Pancreas (tissue), 10 donors: ENCODE measurements at regions not wholly inside any gene's neighbourhood (a gene's known extent, or its start where the extent isn't known, plus 50 kb on each side); places are given as distances from the start of the nearest gene placed in this dataset.

Source experiments
- ATAC-seq, 4 donors: fragments of 200-7000 bp; cut with Tn5 transposase; one replicate each; pipeline versions ENCODE4 v1.8.0 to v1.9.1; 2020; ENCODE audit warnings: mild to moderate bottlenecking in 4 of 4, moderate library complexity in 4 of 4
- DNase-seq, 6 donors: peaks; one replicate each; pipeline ENCODE4 v3.0.0-alpha.2; 2020
- FAIRE-seq: peaks from 2 replicates; lab custom pipeline; 2012; peaks lifted over from hg19 to GRCh38; lab: Jason Lieb, UNC
- H3K27ac ChIP-seq, 4 donors: fragments of 200-600 bp; sonication (generic); 1 replicate in 3 of 4; 2 replicates in 1 of 4; pipeline versions ENCODE4 v1.5.0 to v1.8.0; 2020
- H3K27me3 ChIP-seq, 4 donors: fragments of 200-600 bp; one replicate each; pipeline ENCODE4 v1.8.0; 2021
- H3K36me3 ChIP-seq, 3 donors: fragments of 200-600 bp; sonication (generic) in 1 of 3; one replicate each; pipeline versions ENCODE4 v1.5.0 to v1.8.0; 2020 to 2021
- H3K4me1 ChIP-seq, 3 donors: fragments of 200-600 bp; one replicate each; pipeline ENCODE4 v1.8.0; 2021
- H3K4me3 ChIP-seq, 4 donors: fragments of 200-600 bp; sonication (generic) in 2 of 4; one replicate each; pipeline versions ENCODE4 v1.5.0 to v1.8.0; 2020 to 2021
- H3K9me3 ChIP-seq, 4 donors: fragments of 200-600 bp; one replicate each; pipeline ENCODE4 v1.8.0; 2021
- CTCF ChIP-seq, 4 donors: fragments of 200-600 bp; sonication (generic) in 3 of 4; IDR thresholded peaks; one replicate each; pipeline versions ENCODE4 v1.5.0 to v1.8.0; 2021; ENCODE audit warnings: antibody characterized with exemption in 4 of 4
- WGBS, 2 donors: extraction: QIAGEN DNeasy Blood & Tissue Kit; methylation state at CpG; one replicate each; pipeline ENCODE4 v1.1.7; 2013; 5-methylcytosine and 5-hydroxymethylcytosine counted together
- intact Hi-C, 3 donors: fragments of 100-400 bp; cut with DNase I; formaldehyde crosslinking; loops; one replicate each; pipeline versions ENCODE4 v1.11.1 to v1.14.2; 2022
- donor health status: healthy with polysubstance abuse.
- donor health status: DM: no; HTN: no; CAD: no; lungs with moderate emphysema.
- donor health status: DM: no; HTN: no; CAD: no.
- donor health status: control.
- donor health status: control.
- donor health status: Bipolar disorder and iron deficiency.
- donor health status: DM: yes; HTN: yes; CAD: no.
- donor health status: DM: no; HTN: no; CAD: no.
- donor health status: DM: no; HTN: no; CAD: no.
- donor health status: DM: yes; HTN: yes; CAD: no.

GRCh38 chr2:155223781-155224406 is 525.4 kb downstream of the KCNJ3 start:
- H3K9me3 ChIP-seq: no peaks in the 10 kb centered on the region
- H3K4me3 ChIP-seq: no peak overlapping the region
- H3K36me3 ChIP-seq: no peaks in the 10 kb centered on the region
- intact Hi-C loops: no loop called here
- ATAC-seq (peak in 1 of 4 donors; percentile 30), FAIRE-seq (no peak), DNase-seq (no peak)
- H3K27ac ChIP-seq: no peak overlapping the region
- no peaks in the 10 kb centered on the region for H3K4me1 ChIP-seq
- 26 to 36% methylated on average over 5 of the region's 5 CpGs for WGBS, 2 donors
- peak in 2 of 4 donors; percentile 21 to 29 for TF ChIP-seq CTCF (IDR thresholded peaks at IDR 0.05)
- H3K27me3 ChIP-seq: no peaks in the 10 kb centered on the region

- Histone ChIP-seq H3K36me3 (no peaks in the 10 kb centered on the region), H3K27me3 (no peaks in the 10 kb centered on the region), H3K4me1 (peaks cover 0 to 4% (median 0%) of the 10 kb centered on the region in 3 donors), H3K9me3 (no peaks in the 10 kb centered on the region), H3K27ac (no peak overlapping the region), H3K4me3 (no peak overlapping the region)
- no peak for FAIRE-seq
- ATAC-seq: no peak
- no peak for TF ChIP-seq CTCF (IDR thresholded peaks at IDR 0.05)
- DNase-seq: no peak
- intact Hi-C loops: no loop called here
Measured at GRCh38 chr2:155218945-155219344, 520.5 kb downstream of the KCNJ3 start.

- Histone ChIP-seq H3K27me3 (no peaks in the 10 kb centered on the region), H3K4me3 (no peak overlapping the region), H3K27ac (no peak overlapping the region), H3K9me3 (no peaks in the 10 kb centered on the region), H3K36me3 (no peaks in the 10 kb centered on the region), H3K4me1 (peaks cover 0 to 4% (median 0%) of the 10 kb centered on the region in 3 donors)
- no peak for TF ChIP-seq CTCF (IDR thresholded peaks at IDR 0.05)
- DNase-seq (no peak), ATAC-seq (no peak), FAIRE-seq (no peak)
- intact Hi-C loops: no loop called here
- WGBS, 2 donors: 83 to 87% methylated on average over 2 of the region's 2 CpGs
Measured at GRCh38 chr2:155218292-155218924, 519.9 kb downstream of the KCNJ3 start.

- H3K4me3 ChIP-seq: no peak overlapping the region
- H3K9me3 ChIP-seq: no peaks in the 10 kb centered on the region
- H3K27me3 ChIP-seq: no peaks in the 10 kb centered on the region
- no peak for TF ChIP-seq CTCF (IDR thresholded peaks at IDR 0.05)
- 40 to 43% methylated on average over 2 of the region's 2 CpGs for WGBS, 2 donors
- ATAC-seq: no peak
- H3K4me1 ChIP-seq: peaks cover 0 to 4% (median 0%) of the 10 kb centered on the region in 3 donors
- H3K27ac ChIP-seq: no peak overlapping the region
- intact Hi-C loops: no loop called here
- DNase-seq: no peak
- no peaks in the 10 kb centered on the region for H3K36me3 ChIP-seq
- FAIRE-seq: no peak
Measured at GRCh38 chr2:155215037-155215707, 516.7 kb downstream of the KCNJ3 start.
